ENCODE measurements at regions not wholly inside any gene's neighbourhood (a gene's known extent, or its start where the extent isn't known, plus 50 kb on each side); places are given as distances from the start of the nearest gene placed in this dataset.

- TF ChIP-seq EZH2 (IDR thresholded peaks at IDR 0.05; ENCODE audit: borderline replicate concordance, insufficient read depth, low read length, poor library complexity, severe bottlenecking) (no peak), CTCF (IDR thresholded peaks at IDR 0.05; ENCODE audit: poor library complexity, severe bottlenecking) (no peak), POLR2AphosphoS5 (IDR thresholded peaks at IDR 0.05) (no peak)
These were observed 60.1 kb upstream of the SPRED1 start for GRCh38 chr15:38192496-38192895.

All from neural cell (in vitro differentiated cells).